ENCODE measurements at regions not wholly inside any gene's neighbourhood (a gene's known extent, or its start where the extent isn't known, plus 50 kb on each side); places are given as distances from the start of the nearest gene placed in this dataset.

- DNase-seq = no peak
These were observed 64.3 kb upstream of the TTC34 start for GRCh38 chr1:2865571-2866421.

- DNase-seq = no peak
These were observed 65.1 kb upstream of the TTC34 start for GRCh38 chr1:2866422-2867086.

GRCh38 chr1:2867087-2867425 lies 65.6 kb upstream of the TTC34 start:
- DNase-seq = no peak

GRCh38 chr1:2867861-2868260 lies 66.4 kb upstream of the TTC34 start:
- DNase-seq = no peak

GRCh38 chr1:2868571-2869195 lies 67.2 kb upstream of the TTC34 start:
- no peak for DNase-seq

- no peak for DNase-seq
These were observed 69.8 kb upstream of the TTC34 start for GRCh38 chr1:2871246-2871815.

- DNase-seq = no peak
These were observed 72.7 kb upstream of the TTC34 start for GRCh38 chr1:2874207-2874606.

- DNase-seq = no peak
These were observed 73.4 kb upstream of the TTC34 start for GRCh38 chr1:2874607-2875480.

- peak; percentile 9 for DNase-seq
These were observed 74.4 kb upstream of the TTC34 start for GRCh38 chr1:2875707-2876561.

- no peak for DNase-seq
These were observed 75.4 kb upstream of the TTC34 start for GRCh38 chr1:2876846-2877245.

GRCh38 chr1:2877391-2877790 lies 75.9 kb upstream of the TTC34 start:
- no peak for DNase-seq

GRCh38 chr1:2878591-2878990 lies 77.1 kb upstream of the TTC34 start:
- no peak for DNase-seq

- DNase-seq = no peak
These were observed 77.5 kb upstream of the TTC34 start for GRCh38 chr1:2879026-2879425.

GRCh38 chr1:2879591-2879990 lies 78.1 kb upstream of the TTC34 start:
- no peak for DNase-seq

GRCh38 chr1:2880086-2880485 lies 78.6 kb upstream of the TTC34 start:
- no peak for DNase-seq

GRCh38 chr1:2880812-2881295 lies 79.4 kb upstream of the TTC34 start:
- no peak for DNase-seq

- DNase-seq = no peak
These were observed 80.1 kb upstream of the TTC34 start for GRCh38 chr1:2881556-2881955.

- DNase-seq = no peak
These were observed 81.6 kb upstream of the TTC34 start for GRCh38 chr1:2882966-2883696.

GRCh38 chr1:2885001-2885400 lies 83.5 kb upstream of the TTC34 start:
- no peak for DNase-seq

- no peak for DNase-seq
These were observed 85.1 kb upstream of the TTC34 start for GRCh38 chr1:2886631-2887030.

Measured in skin of body (tissue), 1 donor.